Hematopoietic multipotent progenitor cell (in vitro differentiated cells): ENCODE measurements at regions not wholly inside any gene's neighbourhood (a gene's known extent, or its start where the extent isn't known, plus 50 kb on each side); places are given as distances from the start of the nearest gene placed in this dataset.

Source experiments
- DNase-seq, 3 donors: peaks; one replicate each; pipeline ENCODE4 v3.0.0-alpha.2; 2011 to 2015; ENCODE audit warnings: low read depth in 2 of 3, low spot score in 2 of 3

- DNase-seq: peak in 1 of 3 donors; percentile 1
Measured at GRCh38 chr6:134720353-134721059, 229.4 kb downstream of the ALDH8A1 start.

GRCh38 chr6:134719911-134720310 lies 230.0 kb downstream of the ALDH8A1 start:
- no peak for DNase-seq

- no peak for DNase-seq
Measured at GRCh38 chr6:134719286-134719685, 230.6 kb downstream of the ALDH8A1 start.

- no peak for DNase-seq
Measured at GRCh38 chr6:134714679-134715078, 235.2 kb downstream of the ALDH8A1 start.

- DNase-seq: no peak
Measured at GRCh38 chr6:134714113-134714512, 235.8 kb downstream of the ALDH8A1 start.

- DNase-seq: no peak
Measured at GRCh38 chr6:134712311-134712710, 237.6 kb downstream of the ALDH8A1 start.

- DNase-seq: no peak
Measured at GRCh38 chr6:134708079-134708478, 241.8 kb downstream of the ALDH8A1 start.

- peak in 1 of 3 donors; percentile 27 for DNase-seq
Measured at GRCh38 chr6:134707342-134708031, 242.4 kb downstream of the ALDH8A1 start.

GRCh38 chr6:134706806-134707205 lies 243.1 kb downstream of the ALDH8A1 start:
- DNase-seq: no peak

GRCh38 chr6:134706153-134706552 lies 243.7 kb downstream of the ALDH8A1 start:
- no peak for DNase-seq

- no peak for DNase-seq
Measured at GRCh38 chr6:134703206-134703605, 246.7 kb downstream of the ALDH8A1 start.

- no peak for DNase-seq
Measured at GRCh38 chr6:134702279-134702678, 247.6 kb downstream of the ALDH8A1 start.

GRCh38 chr6:134701301-134701700 lies 248.6 kb downstream of the ALDH8A1 start:
- no peak for DNase-seq

- DNase-seq: no peak
Measured at GRCh38 chr6:134698228-134698627, 251.7 kb downstream of the ALDH8A1 start.

GRCh38 chr6:134692008-134692407 lies 257.9 kb downstream of the ALDH8A1 start:
- no peak for DNase-seq

- DNase-seq: no peak
Measured at GRCh38 chr6:134691180-134691579, 258.7 kb downstream of the ALDH8A1 start.

- no peak for DNase-seq
Measured at GRCh38 chr6:134690048-134690447, 259.9 kb downstream of the ALDH8A1 start.

- DNase-seq: no peak
Measured at GRCh38 chr6:134689641-134690040, 260.3 kb downstream of the ALDH8A1 start.

GRCh38 chr6:134689177-134689576 lies 260.7 kb downstream of the ALDH8A1 start:
- DNase-seq: no peak

GRCh38 chr6:134686071-134686470 lies 263.8 kb downstream of the ALDH8A1 start:
- no peak for DNase-seq

- no peak for DNase-seq
Measured at GRCh38 chr6:134684423-134684795, 265.5 kb downstream of the ALDH8A1 start.

- DNase-seq: no peak
Measured at GRCh38 chr6:134683783-134684422, 266.0 kb downstream of the ALDH8A1 start.
